HUDEP-2 (cell line): ENCODE measurements at regions not wholly inside any gene's neighbourhood (a gene's known extent, or its start where the extent isn't known, plus 50 kb on each side); places are given as distances from the start of the nearest gene placed in this dataset.

ENCODE experiments used
- DNase-seq, 76 experiments: peaks; one replicate each; lab custom pipeline; 2025; ENCODE audit not compliant: unreplicated experiment in 76 of 76; lab: John Stamatoyannopoulos, UW

GRCh38 chrX:40173143-40174000 lies 75.6 kb upstream of the BCOR start:
- DNase-seq, result peak in 3 of 76 experiments; percentile 10 to 17 (median 14)

GRCh38 chrX:40172401-40173142 lies 74.8 kb upstream of the BCOR start:
- peak in 75 of 76 experiments; percentile 1 to 77 (median 57) for DNase-seq

GRCh38 chrX:40171513-40172400 lies 74.0 kb upstream of the BCOR start:
- peak in 27 of 76 experiments; percentile 1 to 41 (median 16) for DNase-seq

GRCh38 chrX:40170830-40171512 lies 73.2 kb upstream of the BCOR start:
- peak in 4 of 76 experiments; percentile 0 to 7 (median 2) for DNase-seq

- peak in 72 of 76 experiments; percentile 0 to 78 (median 46) for DNase-seq
Observed at GRCh38 chrX:40169193-40170101, 71.7 kb upstream of the BCOR start.

GRCh38 chrX:40168480-40169011 lies 70.8 kb upstream of the BCOR start:
- DNase-seq, result no peak

GRCh38 chrX:40167850-40168479 lies 70.2 kb upstream of the BCOR start:
- no peak for DNase-seq

GRCh38 chrX:40167233-40167849 lies 69.6 kb upstream of the BCOR start:
- no peak for DNase-seq

GRCh38 chrX:40166582-40166981 lies 68.8 kb upstream of the BCOR start:
- DNase-seq, result no peak

GRCh38 chrX:40165861-40166260 lies 68.1 kb upstream of the BCOR start:
- no peak for DNase-seq

GRCh38 chrX:40165206-40165605 lies 67.4 kb upstream of the BCOR start:
- no peak for DNase-seq

- DNase-seq, result no peak
Observed at GRCh38 chrX:40164751-40165150, 67.0 kb upstream of the BCOR start.

- DNase-seq, result peak in 9 of 76 experiments; percentile 1 to 16 (median 12)
Observed at GRCh38 chrX:40158036-40158706, 60.4 kb upstream of the BCOR start.

- no peak for DNase-seq
Observed at GRCh38 chrX:40157228-40158035, 59.7 kb upstream of the BCOR start.

- DNase-seq, result no peak
Observed at GRCh38 chrX:40156470-40157227, 58.9 kb upstream of the BCOR start.
